Activated T-cell treated with anti-CD3 and anti-CD28 coated beads, Interleukin-2, amount 50 U/mL, for 48 hours (primary cell): ENCODE measurements at regions not wholly inside any gene's neighbourhood (a gene's known extent, or its start where the extent isn't known, plus 50 kb on each side); places are given as distances from the start of the nearest gene placed in this dataset.
"Not testable (repeated sequence)": the region's sequence is repeated elsewhere in the genome, so short reads cannot be mapped to it uniquely, and the experiment has no call there.

Experiments used
- DNase-seq, 2 experiments: peaks; one replicate each; pipeline ENCODE4 v3.0.0-alpha.2; 2020

- DNase-seq: no peak
These were observed 94.3 kb upstream of the GLI2 start for GRCh38 chr2:120641366-120641771.

GRCh38 chr2:120642646-120643045 lies 93.0 kb upstream of the GLI2 start:
- DNase-seq: no peak

DNA sequence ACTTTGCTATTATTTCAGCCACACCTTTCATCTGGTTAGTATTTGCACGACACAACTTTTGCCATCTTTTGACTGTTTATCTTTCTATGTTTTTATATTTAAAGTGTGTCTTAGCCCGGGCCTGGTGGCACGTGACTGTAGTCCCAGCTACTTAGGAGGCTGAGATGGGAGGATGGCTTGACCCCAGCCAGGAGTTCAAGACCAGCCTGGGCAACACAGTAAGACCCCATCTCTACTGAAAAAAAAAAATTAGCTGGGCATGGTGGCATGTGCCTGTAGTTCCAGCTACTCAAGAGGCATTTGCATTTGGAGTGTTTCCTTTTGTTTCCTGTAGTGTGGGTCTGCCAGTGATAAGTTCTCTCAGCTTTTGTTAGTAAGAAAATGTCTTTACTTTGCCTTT lies 88.7 kb upstream of the GLI2 start:
- DNase-seq: no peak

DNA sequence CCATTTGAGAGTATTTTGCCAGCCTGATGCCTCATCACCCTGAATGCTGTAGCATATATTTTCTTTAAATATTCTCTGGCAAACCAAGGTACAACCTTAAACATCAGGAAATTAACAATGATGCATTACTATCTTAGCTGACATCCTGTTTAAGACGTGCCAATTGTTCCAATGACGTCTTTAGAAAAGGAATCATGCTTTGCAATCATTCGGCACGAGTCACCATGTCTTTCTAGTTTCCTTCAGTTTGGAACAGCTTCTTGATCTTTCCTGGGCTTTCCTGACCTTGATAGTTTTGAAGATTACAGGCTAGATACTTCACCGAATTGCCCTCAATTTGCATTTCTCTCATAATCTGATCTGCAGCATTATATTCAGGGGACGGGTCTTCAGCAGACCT lies 88.2 kb upstream of the GLI2 start:
- DNase-seq: no peak

DNA sequence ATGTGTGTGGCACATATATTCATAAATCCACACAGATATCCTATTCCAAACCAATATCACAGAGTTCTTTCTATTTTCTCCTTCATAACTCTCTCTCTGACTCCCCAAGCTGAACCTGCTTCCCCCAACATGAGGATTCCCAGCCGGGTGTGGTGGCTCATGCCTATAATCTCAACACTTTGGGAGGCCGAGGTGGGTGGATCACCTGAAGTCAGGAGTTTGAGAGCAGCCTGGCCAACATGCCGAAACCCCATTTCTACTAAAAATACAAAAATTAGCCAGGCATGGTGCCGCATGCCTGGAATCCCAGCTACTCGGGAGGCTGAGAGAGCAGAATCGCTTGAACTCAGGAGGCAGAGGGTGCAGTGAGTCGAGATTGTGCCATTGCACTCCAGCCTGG lies 86.3 kb upstream of the GLI2 start:
- DNase-seq: not testable (repeated sequence)

DNA sequence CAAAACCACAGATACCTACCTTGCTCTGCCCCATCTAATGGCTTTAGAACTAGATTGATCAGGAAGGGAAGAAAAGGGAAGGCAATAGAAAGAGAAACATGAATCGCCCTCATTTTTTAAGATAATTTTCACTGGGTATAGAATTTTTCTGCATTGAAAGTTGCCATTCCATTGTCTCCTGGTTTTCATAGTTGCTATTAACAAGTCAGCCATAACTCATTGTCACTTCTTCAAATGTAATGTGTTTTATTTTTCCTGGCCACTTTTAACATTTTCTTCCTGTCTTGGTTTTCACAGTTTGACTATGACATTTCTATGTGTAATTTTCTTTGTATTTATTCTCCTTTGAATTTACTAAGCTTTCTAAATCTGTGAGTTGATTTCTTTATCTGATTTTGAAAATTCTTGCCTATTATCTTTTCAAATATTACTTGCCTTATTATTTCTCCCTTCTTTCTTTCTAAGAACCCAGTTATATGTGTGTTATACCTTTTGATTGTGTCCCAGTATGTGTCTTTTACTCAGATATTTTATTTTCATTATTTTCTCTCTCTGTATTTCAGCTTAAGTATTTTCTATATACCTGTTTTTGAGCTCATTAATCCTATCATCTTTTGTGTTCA lies 85.5 kb upstream of the GLI2 start:
- DNase-seq: no peak

- DNase-seq: no peak
These were observed 83.8 kb upstream of the GLI2 start for GRCh38 chr2:120651818-120652217.

DNA sequence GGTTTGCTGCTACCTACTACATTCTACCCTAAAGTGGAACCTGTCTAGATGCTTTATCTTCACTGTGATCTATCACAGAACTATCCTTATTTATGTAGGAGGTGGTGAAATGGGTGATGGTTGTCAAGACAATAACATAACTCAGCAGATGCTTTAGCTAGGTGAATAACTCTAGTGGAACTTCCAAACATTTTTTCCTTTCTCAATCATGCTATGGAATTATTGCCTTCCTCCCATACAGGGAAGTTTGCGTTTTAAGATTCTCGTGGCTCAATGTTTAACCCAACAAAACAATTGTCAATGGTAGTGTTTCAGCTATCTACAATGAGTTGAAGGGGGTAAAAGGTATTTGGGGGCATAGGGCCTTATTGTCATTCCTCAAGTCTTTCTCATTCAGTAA lies 82.6 kb upstream of the GLI2 start:
- no peak for DNase-seq

DNA sequence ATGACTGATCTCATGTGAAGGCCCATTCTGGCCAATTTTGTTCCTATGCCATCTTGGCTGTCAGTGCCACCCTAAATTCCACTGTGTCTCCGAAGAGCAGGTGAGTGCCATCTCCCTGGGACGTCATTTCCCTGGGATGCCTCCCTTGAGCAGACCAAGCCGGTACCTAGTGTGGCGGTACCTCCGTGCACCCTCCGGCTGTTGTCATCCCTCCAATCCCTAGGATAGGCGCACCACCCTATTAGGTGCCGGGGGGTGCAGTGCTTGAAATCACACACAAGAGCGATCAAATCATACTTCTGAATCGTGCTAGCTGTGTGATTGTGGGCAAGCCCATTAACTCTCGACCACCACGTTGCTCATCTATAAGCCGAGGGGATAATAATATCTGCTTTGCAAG lies 81.8 kb upstream of the GLI2 start:
- DNase-seq: no peak

GRCh38 chr2:120654381-120655134 lies 81.1 kb upstream of the GLI2 start:
- no peak for DNase-seq

GRCh38 chr2:120656273-120656950 lies 79.3 kb upstream of the GLI2 start:
- DNase-seq: no peak

- DNase-seq: no peak
These were observed 77.5 kb upstream of the GLI2 start for GRCh38 chr2:120658042-120658769.

- DNase-seq: no peak
These were observed 76.9 kb upstream of the GLI2 start for GRCh38 chr2:120658770-120659158.

GRCh38 chr2:120659275-120659977 lies 76.2 kb upstream of the GLI2 start:
- no peak for DNase-seq

DNA sequence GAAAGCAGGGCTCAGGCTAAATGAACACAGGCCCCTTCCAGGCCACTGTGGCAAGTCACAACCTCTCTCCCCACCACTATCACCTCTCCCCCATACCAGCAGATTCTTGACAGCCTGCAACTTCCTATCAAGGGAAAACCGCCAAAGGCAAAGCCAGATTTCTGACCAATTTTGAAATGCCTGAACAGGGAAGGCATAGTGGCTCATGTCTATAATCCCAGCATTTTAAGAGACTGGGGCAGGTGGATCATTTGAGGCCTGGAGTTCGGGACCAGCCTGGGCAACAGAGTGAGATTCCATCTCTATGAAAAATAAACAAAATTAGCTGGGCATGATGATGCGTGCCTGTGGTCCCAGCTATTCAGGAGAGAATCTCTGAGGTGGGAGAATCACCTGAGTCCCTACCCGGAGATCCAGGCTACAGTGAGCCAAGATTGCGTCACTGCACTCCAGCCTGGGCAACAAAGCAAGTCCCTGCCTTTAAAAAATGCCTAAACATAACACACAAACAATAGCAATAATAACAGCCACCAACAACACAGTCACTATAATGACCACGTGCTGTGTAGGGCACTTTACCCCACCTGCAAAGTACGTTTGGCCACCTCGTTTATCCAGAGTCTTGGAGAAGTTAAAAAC lies 75.5 kb upstream of the GLI2 start:
- DNase-seq: no peak

DNA sequence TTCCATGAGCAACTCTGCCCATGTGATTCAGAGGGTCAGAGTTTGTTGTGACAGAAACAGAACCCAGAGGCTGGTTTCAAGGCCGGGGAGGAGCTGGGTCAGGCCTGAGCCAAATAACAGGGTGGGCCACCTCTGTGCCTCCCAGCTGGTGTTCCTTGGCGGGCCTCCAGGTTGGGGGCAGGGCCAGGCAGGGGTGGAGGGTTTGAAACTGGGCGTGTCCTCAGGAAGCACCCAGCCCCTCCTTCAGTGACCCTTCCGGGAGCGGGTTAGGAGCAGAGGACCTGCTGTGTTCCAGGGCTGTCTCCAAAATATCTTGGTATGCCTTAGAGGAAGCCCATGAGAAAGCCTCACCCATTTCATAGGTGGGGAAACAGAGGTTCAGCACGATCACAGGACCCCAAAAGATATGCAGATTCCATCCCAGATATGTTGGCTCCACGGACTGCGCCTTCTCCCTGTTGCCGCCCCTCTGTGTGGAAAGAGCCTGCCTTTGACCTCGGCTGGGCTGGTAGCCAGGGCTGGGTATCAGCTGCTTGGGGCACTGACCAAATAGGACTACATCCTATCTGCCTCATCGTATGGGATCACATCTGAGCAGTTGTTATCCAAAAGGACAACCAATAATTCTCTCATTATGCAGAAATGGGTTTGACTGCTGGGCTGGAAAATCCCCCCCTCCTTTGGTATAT lies 74.8 kb upstream of the GLI2 start:
- no peak for DNase-seq

- no peak for DNase-seq
These were observed 74.1 kb upstream of the GLI2 start for GRCh38 chr2:120661551-120661950.

DNA sequence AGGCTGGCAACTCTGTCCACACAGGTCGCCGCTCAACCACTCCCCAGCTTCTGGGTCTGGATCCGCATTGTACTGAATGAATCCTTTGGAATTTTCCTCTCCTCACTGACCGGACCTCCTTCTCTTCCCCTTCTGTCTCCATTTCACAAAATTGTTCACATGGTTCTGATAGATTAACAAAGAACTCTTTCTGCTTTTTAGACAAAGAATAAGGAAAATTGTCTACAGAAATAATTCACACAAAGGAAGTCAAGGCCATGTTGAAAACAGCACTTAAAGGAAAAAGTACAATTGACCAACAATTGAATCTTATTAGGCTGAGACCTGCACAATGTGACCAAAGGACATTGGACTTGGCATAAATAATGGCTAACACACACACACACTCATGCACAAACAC lies 73.6 kb upstream of the GLI2 start:
- no peak for DNase-seq

DNA sequence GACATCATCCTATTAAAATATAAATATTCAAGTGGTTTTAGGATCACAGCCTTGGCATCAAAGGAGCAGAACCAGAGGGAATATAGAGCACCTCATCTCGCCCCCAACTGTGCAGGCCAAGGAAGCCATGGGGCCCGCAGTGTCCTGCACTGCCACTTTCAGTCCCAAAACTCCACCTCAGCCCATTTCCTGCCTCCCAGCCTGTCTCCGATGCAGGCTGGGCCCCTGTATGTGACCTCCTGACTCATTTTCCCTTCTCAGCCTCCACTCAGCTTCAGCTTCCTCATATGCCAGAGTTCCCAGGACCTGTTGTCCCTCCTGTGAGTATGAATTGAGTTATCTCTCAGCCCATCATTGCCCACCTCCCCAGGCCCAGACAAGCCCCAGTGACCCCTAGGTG lies 72.9 kb upstream of the GLI2 start:
- DNase-seq: no peak

DNA sequence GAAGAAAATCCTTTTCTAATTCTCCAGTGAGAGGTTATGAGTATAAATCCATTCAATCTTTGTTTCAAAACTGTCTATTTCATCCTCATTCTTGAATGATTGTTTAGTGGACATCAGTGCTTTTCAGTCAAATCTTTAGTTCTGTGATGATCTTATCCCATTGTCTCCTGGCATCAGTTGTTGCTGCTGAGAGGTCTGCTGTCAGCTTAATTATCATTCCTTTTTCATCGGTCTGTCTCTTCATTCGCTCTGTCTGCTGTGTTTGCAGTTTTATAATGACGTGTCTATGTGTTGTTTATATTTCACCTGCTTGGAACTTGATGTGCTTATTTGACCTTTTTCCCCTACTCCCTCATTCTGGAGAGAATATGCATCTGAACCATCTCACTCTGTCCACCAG lies 69.2 kb upstream of the GLI2 start:
- no peak for DNase-seq

- DNase-seq: no peak
These were observed 67.7 kb upstream of the GLI2 start for GRCh38 chr2:120667981-120668380.
